ENCODE measurements at regions not wholly inside any gene's neighbourhood (a gene's known extent, or its start where the extent isn't known, plus 50 kb on each side); places are given as distances from the start of the nearest gene placed in this dataset.

GRCh38 chr12:115308918-115309317, 624.9 kb upstream of the TBX3 start:
- H3K79me2 ChIP-seq (ENCODE audit: insufficient read depth): no peaks in the 10 kb centered on the region
- no peak for TF ChIP-seq EZH2phosphoT487 (IDR thresholded peaks at IDR 0.05; ENCODE audit: insufficient read depth, low read depth)
- no peak for TF ChIP-seq EZH2 (IDR thresholded peaks at IDR 0.05; ENCODE audit: insufficient read depth, poor library complexity, severe bottlenecking)
- DNase-seq: no peak
- no peaks in the 10 kb centered on the region for H3K27me3 ChIP-seq (replicated peaks; ENCODE audit: insufficient read depth)
- WGBS, 2 experiments (ENCODE audit: low coverage in 1 of 2, low lambda C conversion rate in 2 of 2, missing lambda C conversion rate in 2 of 2): 89 to 100% methylated on average over 1 of the region's 1 CpG
- no peak overlapping the region for H3K9ac ChIP-seq
- no peaks in the 10 kb centered on the region for H3K36me3 ChIP-seq (ENCODE audit: low read depth)
- no peak overlapping the region for H3K4me3 ChIP-seq
- no peak overlapping the region for H3K4me2 ChIP-seq (ENCODE audit: unreplicated experiment)
- no peaks in the 10 kb centered on the region for H3K9me3 ChIP-seq (ENCODE audit: low read depth)
- H3F3A ChIP-seq (ENCODE audit: insufficient read depth): 0 out of 2 replicates have a peak, but pooled peaks cover 4% of the 10 kb centered on the region
- H2AFZ ChIP-seq: no peak overlapping the region
- no peaks in the 10 kb centered on the region for H3K9me2 ChIP-seq (ENCODE audit: insufficient read depth)
- in situ Hi-C loops (cut with MboI): no loop called here
- H3K4me1 ChIP-seq (ENCODE audit: insufficient read depth): peaks cover 4% of the 10 kb centered on the region
- H3K27ac ChIP-seq: no peak overlapping the region
- no peaks in the 10 kb centered on the region for H4K20me1 ChIP-seq (ENCODE audit: insufficient read depth)

DNA sequence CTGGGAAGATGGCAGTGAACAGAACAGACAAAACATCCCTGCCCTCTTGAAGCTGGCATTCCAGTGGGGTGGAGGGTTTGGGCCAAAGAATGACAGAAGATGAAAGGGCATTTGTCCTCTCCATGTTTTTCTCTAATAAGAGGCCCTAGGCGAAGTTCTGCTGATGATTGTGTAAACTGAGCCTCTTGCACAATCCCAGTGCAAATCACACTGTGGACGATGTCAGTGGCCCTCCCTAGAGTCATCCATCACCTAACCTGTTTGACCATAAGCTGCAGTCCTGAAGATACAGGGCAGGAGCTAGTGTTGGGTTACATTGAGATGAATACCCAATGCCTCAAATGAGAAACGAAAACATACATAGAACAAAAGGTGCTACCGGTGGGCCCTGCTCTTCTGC, 622.4 kb upstream of the TBX3 start:
- Histone ChIP-seq H3K9me3 (ENCODE audit: low read depth) (no peaks in the 10 kb centered on the region), H3K36me3 (ENCODE audit: low read depth) (no peaks in the 10 kb centered on the region), H3K4me3 (no peak overlapping the region), H2AFZ (no peak overlapping the region), H3K79me2 (ENCODE audit: insufficient read depth) (no peaks in the 10 kb centered on the region), H3K9me2 (ENCODE audit: insufficient read depth) (no peaks in the 10 kb centered on the region), H3K27ac (no peak overlapping the region), H3F3A (ENCODE audit: insufficient read depth) (no peaks in the 10 kb centered on the region), H3K4me1 (ENCODE audit: insufficient read depth) (no peaks in the 10 kb centered on the region), H3K9ac (no peak overlapping the region), H4K20me1 (ENCODE audit: insufficient read depth) (no peaks in the 10 kb centered on the region), H3K4me2 (ENCODE audit: unreplicated experiment) (no peak overlapping the region), H3K27me3 (replicated peaks; ENCODE audit: insufficient read depth) (no peaks in the 10 kb centered on the region)
- 89 to 95% methylated on average over 4 of the region's 4 CpGs for WGBS, 2 experiments (ENCODE audit: low coverage in 1 of 2, low lambda C conversion rate in 2 of 2, missing lambda C conversion rate in 2 of 2)
- TF ChIP-seq EZH2 (IDR thresholded peaks at IDR 0.05; ENCODE audit: insufficient read depth, poor library complexity, severe bottlenecking) (no peak), EZH2phosphoT487 (IDR thresholded peaks at IDR 0.05; ENCODE audit: insufficient read depth, low read depth) (no peak)
- no peak for DNase-seq
- in situ Hi-C loops (cut with MboI): no loop called here

DNA sequence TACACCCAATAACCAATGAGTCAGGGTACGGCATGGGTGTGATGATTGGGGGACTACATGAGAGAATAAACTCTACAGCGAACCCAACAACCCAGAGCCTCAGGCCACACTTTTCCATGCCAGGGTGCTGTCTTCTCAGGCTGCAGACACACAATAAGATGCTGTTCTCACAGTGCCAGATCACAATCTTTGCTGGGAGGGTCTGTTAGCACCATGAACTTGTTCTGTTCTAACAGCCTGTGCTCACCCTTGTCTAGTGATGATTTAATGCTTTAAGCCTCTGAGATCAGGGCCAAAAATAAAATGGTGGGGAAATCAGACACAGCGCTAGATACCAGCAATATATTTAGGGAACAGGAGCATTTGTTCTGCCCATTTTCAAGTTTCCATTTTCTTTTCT, 621.9 kb upstream of the TBX3 start:
- in situ Hi-C loops (cut with MboI): no loop called here
- no peak for DNase-seq
- Histone ChIP-seq H2AFZ (no peak overlapping the region), H3K9me3 (ENCODE audit: low read depth) (no peaks in the 10 kb centered on the region), H3K27me3 (replicated peaks; ENCODE audit: insufficient read depth) (no peaks in the 10 kb centered on the region), H3K27ac (no peak overlapping the region), H3K36me3 (ENCODE audit: low read depth) (no peaks in the 10 kb centered on the region), H3K4me3 (no peak overlapping the region), H3K4me2 (ENCODE audit: unreplicated experiment) (no peak overlapping the region), H3K9ac (no peak overlapping the region), H3F3A (ENCODE audit: insufficient read depth) (no peaks in the 10 kb centered on the region), H4K20me1 (ENCODE audit: insufficient read depth) (no peaks in the 10 kb centered on the region), H3K79me2 (ENCODE audit: insufficient read depth) (no peaks in the 10 kb centered on the region), H3K4me1 (ENCODE audit: insufficient read depth) (no peaks in the 10 kb centered on the region), H3K9me2 (ENCODE audit: insufficient read depth) (no peaks in the 10 kb centered on the region)
- 94 to 96% methylated on average over 3 of the region's 3 CpGs for WGBS, 2 experiments (ENCODE audit: low coverage in 1 of 2, low lambda C conversion rate in 2 of 2, missing lambda C conversion rate in 2 of 2)
- no peak for TF ChIP-seq EZH2phosphoT487 (IDR thresholded peaks at IDR 0.05; ENCODE audit: insufficient read depth, low read depth)
- TF ChIP-seq EZH2 (IDR thresholded peaks at IDR 0.05; ENCODE audit: insufficient read depth, poor library complexity, severe bottlenecking): no peak

DNA sequence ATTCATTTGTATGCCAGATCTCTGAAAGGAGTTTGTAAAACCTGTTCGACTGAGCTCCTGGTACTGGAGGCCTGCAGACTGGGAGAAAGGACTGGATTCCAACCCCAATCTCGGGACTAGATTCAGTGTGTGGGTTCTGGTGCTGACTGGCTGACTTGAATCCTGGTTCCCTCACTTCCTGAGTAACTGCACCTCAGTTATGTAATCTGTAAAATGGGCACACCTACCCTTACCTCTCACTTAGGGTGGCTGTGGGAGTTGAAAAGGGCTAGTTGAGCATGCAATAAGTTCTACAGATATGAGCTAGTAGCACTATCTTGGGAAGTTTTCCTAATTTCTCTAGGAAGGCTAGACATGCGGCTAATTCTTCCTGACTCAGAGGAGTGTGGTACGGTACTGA, 621.3 kb upstream of the TBX3 start:
- DNase-seq: no peak
- in situ Hi-C loops (cut with MboI): no loop called here
- no peak overlapping the region for H3K9ac ChIP-seq
- no peaks in the 10 kb centered on the region for H3K9me2 ChIP-seq (ENCODE audit: insufficient read depth)
- no peaks in the 10 kb centered on the region for H3K79me2 ChIP-seq (ENCODE audit: insufficient read depth)
- no peak for TF ChIP-seq EZH2 (IDR thresholded peaks at IDR 0.05; ENCODE audit: insufficient read depth, poor library complexity, severe bottlenecking)
- no peaks in the 10 kb centered on the region for H3K27me3 ChIP-seq (replicated peaks; ENCODE audit: insufficient read depth)
- no peaks in the 10 kb centered on the region for H3F3A ChIP-seq (ENCODE audit: insufficient read depth)
- H3K27ac ChIP-seq: no peak overlapping the region
- no peak overlapping the region for H2AFZ ChIP-seq
- WGBS, 2 experiments (ENCODE audit: low coverage in 1 of 2, low lambda C conversion rate in 2 of 2, missing lambda C conversion rate in 2 of 2): 94% methylated on average over 4 of the region's 4 CpGs
- H4K20me1 ChIP-seq (ENCODE audit: insufficient read depth): no peaks in the 10 kb centered on the region
- H3K9me3 ChIP-seq (ENCODE audit: low read depth): no peaks in the 10 kb centered on the region
- no peaks in the 10 kb centered on the region for H3K36me3 ChIP-seq (ENCODE audit: low read depth)
- no peak overlapping the region for H3K4me2 ChIP-seq (ENCODE audit: unreplicated experiment)
- H3K4me1 ChIP-seq (ENCODE audit: insufficient read depth): no peaks in the 10 kb centered on the region
- H3K4me3 ChIP-seq: no peak overlapping the region

DNA sequence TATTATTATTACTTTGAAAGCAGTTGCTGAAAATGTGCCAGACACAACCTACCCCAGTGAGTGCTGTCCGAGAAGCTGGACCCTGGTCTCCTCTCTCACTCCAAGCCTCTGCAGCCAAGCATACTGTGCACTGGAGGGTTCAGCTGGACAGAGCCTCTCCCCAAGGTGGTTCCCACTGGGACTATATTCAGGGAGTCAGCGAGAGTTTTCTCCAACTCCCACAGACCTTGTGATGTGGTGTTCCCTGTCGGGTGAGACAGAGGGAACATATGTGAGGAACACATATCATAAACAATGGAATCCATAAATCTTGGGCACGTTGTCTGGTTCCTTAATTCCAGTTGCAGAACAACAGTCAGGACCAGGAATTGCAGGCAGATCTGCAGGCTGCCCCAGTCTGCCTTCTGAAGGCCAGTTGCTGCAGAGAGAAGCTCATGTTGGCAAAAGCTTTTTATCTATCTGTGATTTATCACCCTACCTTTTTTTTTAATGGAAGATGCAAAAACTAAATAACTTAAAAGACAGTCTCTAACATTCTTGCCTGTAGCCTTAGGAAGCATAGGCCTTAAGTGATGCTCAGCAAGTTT, 619.8 kb upstream of the TBX3 start:
- 92 to 93% methylated on average over 4 of the region's 4 CpGs for WGBS, 2 experiments (ENCODE audit: low coverage in 1 of 2, low lambda C conversion rate in 2 of 2, missing lambda C conversion rate in 2 of 2)
- Histone ChIP-seq H3K4me3 (no peak overlapping the region), H2AFZ (no peak overlapping the region), H3K9me2 (ENCODE audit: insufficient read depth) (no peaks in the 10 kb centered on the region), H3K4me1 (ENCODE audit: insufficient read depth) (no peaks in the 10 kb centered on the region), H3K36me3 (ENCODE audit: low read depth) (no peaks in the 10 kb centered on the region), H3F3A (ENCODE audit: insufficient read depth) (no peaks in the 10 kb centered on the region), H3K27me3 (replicated peaks; ENCODE audit: insufficient read depth) (no peaks in the 10 kb centered on the region), H4K20me1 (ENCODE audit: insufficient read depth) (no peaks in the 10 kb centered on the region), H3K27ac (no peak overlapping the region), H3K79me2 (ENCODE audit: insufficient read depth) (no peaks in the 10 kb centered on the region), H3K4me2 (ENCODE audit: unreplicated experiment) (no peak overlapping the region), H3K9me3 (ENCODE audit: low read depth) (no peaks in the 10 kb centered on the region), H3K9ac (no peak overlapping the region)
- in situ Hi-C loops (cut with MboI): no loop called here
- TF ChIP-seq EZH2 (IDR thresholded peaks at IDR 0.05; ENCODE audit: insufficient read depth, poor library complexity, severe bottlenecking) (no peak), EZH2phosphoT487 (IDR thresholded peaks at IDR 0.05; ENCODE audit: insufficient read depth, low read depth) (no peak)
- no peak for DNase-seq

Data from GM23248 (cell line).